ENCODE measurements at regions not wholly inside any gene's neighbourhood (a gene's known extent, or its start where the extent isn't known, plus 50 kb on each side); places are given as distances from the start of the nearest gene placed in this dataset.

- no peak overlapping the region for H3K27ac ChIP-seq (ENCODE audit: low read depth, low read length)
Observed at GRCh38 chr19:27735314-27735713, 1477.6 kb downstream of the UQCRFS1 start.

GRCh38 chr19:27734496-27735220 is 1478.3 kb downstream of the UQCRFS1 start:
- no peak overlapping the region for H3K9ac ChIP-seq (ENCODE audit: low read length)
- no peaks in the 10 kb centered on the region for H3K9me3 ChIP-seq (ENCODE audit: low read length)
- H3K4me3 ChIP-seq (ENCODE audit: low read depth in 1 of 2, low read length in 2 of 2): no peak overlapping the region
- H3K4me1 ChIP-seq (ENCODE audit: insufficient read depth, low read length): no peaks in the 10 kb centered on the region
- H3K27me3 ChIP-seq (ENCODE audit: control insufficient read depth in 1 of 2, insufficient read depth in 2 of 2, low read length in 2 of 2): no peaks in the 10 kb centered on the region
- no peak overlapping the region for H3K27ac ChIP-seq (ENCODE audit: low read depth, low read length)
- H3K36me3 ChIP-seq (ENCODE audit: insufficient read depth, low read length): peaks cover 10% of the 10 kb centered on the region

More at GRCh38 chr19:27735314-27735713, 1477.6 kb downstream of the UQCRFS1 start:
- Histone ChIP-seq H3K4me1 (ENCODE audit: insufficient read depth, low read length) (no peaks in the 10 kb centered on the region), H3K36me3 (ENCODE audit: insufficient read depth, low read length) (peaks cover 10% of the 10 kb centered on the region), H3K9me3 (ENCODE audit: low read length) (no peaks in the 10 kb centered on the region), H3K9ac (ENCODE audit: low read length) (no peak overlapping the region), H3K4me3 (ENCODE audit: low read depth in 1 of 2, low read length in 2 of 2) (no peak overlapping the region), H3K27me3 (ENCODE audit: control insufficient read depth in 1 of 2, insufficient read depth in 2 of 2, low read length in 2 of 2) (no peaks in the 10 kb centered on the region)

GRCh38 chr19:27733551-27734266 is 1479.2 kb downstream of the UQCRFS1 start:
- H3K27me3 ChIP-seq (ENCODE audit: control insufficient read depth in 1 of 2, insufficient read depth in 2 of 2, low read length in 2 of 2): no peaks in the 10 kb centered on the region
- peaks cover 10% of the 10 kb centered on the region for H3K36me3 ChIP-seq (ENCODE audit: insufficient read depth, low read length)
- no peaks in the 10 kb centered on the region for H3K9me3 ChIP-seq (ENCODE audit: low read length)
- H3K9ac ChIP-seq (ENCODE audit: low read length): no peak overlapping the region
- no peaks in the 10 kb centered on the region for H3K4me1 ChIP-seq (ENCODE audit: insufficient read depth, low read length)
- H3K27ac ChIP-seq (ENCODE audit: low read depth, low read length): no peak overlapping the region
- no peak overlapping the region for H3K4me3 ChIP-seq (ENCODE audit: low read depth in 1 of 2, low read length in 2 of 2)

DNA sequence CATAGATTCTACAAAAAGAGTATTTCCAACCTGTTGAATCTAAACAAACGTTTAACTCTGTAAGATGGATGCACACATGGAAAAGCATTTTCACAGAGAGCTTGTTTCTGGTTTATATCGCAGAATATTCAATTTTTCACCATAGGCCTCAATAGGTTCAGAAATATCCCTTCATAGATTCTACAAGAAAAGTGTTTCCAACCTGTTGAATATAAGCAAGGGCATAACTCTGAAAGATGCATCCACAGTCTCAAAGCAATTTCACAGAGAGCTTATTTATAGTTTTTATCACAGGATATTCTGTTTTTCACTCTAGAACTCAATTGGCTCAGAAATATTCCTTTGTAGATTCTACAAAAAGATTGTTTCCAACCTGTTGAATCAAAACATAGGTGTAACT is 1483.6 kb downstream of the UQCRFS1 start:
- no peaks in the 10 kb centered on the region for H3K9me3 ChIP-seq (ENCODE audit: low read length)
- H3K36me3 ChIP-seq (ENCODE audit: insufficient read depth, low read length): peaks cover 10% of the 10 kb centered on the region
- no peak overlapping the region for H3K27ac ChIP-seq (ENCODE audit: low read depth, low read length)
- no peak overlapping the region for H3K9ac ChIP-seq (ENCODE audit: low read length)
- H3K27me3 ChIP-seq (ENCODE audit: control insufficient read depth in 1 of 2, insufficient read depth in 2 of 2, low read length in 2 of 2): no peaks in the 10 kb centered on the region
- H3K4me3 ChIP-seq (ENCODE audit: low read depth in 1 of 2, low read length in 2 of 2): no peak overlapping the region
- no peaks in the 10 kb centered on the region for H3K4me1 ChIP-seq (ENCODE audit: insufficient read depth, low read length)

- no peak overlapping the region for H3K4me3 ChIP-seq (ENCODE audit: low read depth in 1 of 2, low read length in 2 of 2)
- H3K9ac ChIP-seq (ENCODE audit: low read length): no peak overlapping the region
- no peaks in the 10 kb centered on the region for H3K4me1 ChIP-seq (ENCODE audit: insufficient read depth, low read length)
- H3K36me3 ChIP-seq (ENCODE audit: insufficient read depth, low read length): no peaks in the 10 kb centered on the region
- H3K27ac ChIP-seq (ENCODE audit: low read depth, low read length): no peak overlapping the region
- H3K27me3 ChIP-seq (ENCODE audit: control insufficient read depth in 1 of 2, insufficient read depth in 2 of 2, low read length in 2 of 2): no peaks in the 10 kb centered on the region
- H3K9me3 ChIP-seq (ENCODE audit: low read length): no peaks in the 10 kb centered on the region
Observed at GRCh38 chr19:27722625-27723024, 1490.3 kb downstream of the UQCRFS1 start.

- no peaks in the 10 kb centered on the region for H3K36me3 ChIP-seq (ENCODE audit: insufficient read depth, low read length)
- no peak overlapping the region for H3K27ac ChIP-seq (ENCODE audit: low read depth, low read length)
- H3K4me3 ChIP-seq (ENCODE audit: low read depth in 1 of 2, low read length in 2 of 2): no peak overlapping the region
- no peaks in the 10 kb centered on the region for H3K27me3 ChIP-seq (ENCODE audit: control insufficient read depth in 1 of 2, insufficient read depth in 2 of 2, low read length in 2 of 2)
- no peak overlapping the region for H3K9ac ChIP-seq (ENCODE audit: low read length)
- no peaks in the 10 kb centered on the region for H3K4me1 ChIP-seq (ENCODE audit: insufficient read depth, low read length)
- no peaks in the 10 kb centered on the region for H3K9me3 ChIP-seq (ENCODE audit: low read length)
Observed at GRCh38 chr19:27720155-27720554, 1492.8 kb downstream of the UQCRFS1 start.

- H3K4me1 ChIP-seq (ENCODE audit: insufficient read depth, low read length): no peaks in the 10 kb centered on the region
- H3K27me3 ChIP-seq (ENCODE audit: control insufficient read depth in 1 of 2, insufficient read depth in 2 of 2, low read length in 2 of 2): no peaks in the 10 kb centered on the region
- no peak overlapping the region for H3K9ac ChIP-seq (ENCODE audit: low read length)
- no peak overlapping the region for H3K27ac ChIP-seq (ENCODE audit: low read depth, low read length)
- H3K36me3 ChIP-seq (ENCODE audit: insufficient read depth, low read length): no peaks in the 10 kb centered on the region
- no peaks in the 10 kb centered on the region for H3K9me3 ChIP-seq (ENCODE audit: low read length)
- H3K4me3 ChIP-seq (ENCODE audit: low read depth in 1 of 2, low read length in 2 of 2): no peak overlapping the region
Observed at GRCh38 chr19:27719034-27719433, 1493.9 kb downstream of the UQCRFS1 start.

DNA sequence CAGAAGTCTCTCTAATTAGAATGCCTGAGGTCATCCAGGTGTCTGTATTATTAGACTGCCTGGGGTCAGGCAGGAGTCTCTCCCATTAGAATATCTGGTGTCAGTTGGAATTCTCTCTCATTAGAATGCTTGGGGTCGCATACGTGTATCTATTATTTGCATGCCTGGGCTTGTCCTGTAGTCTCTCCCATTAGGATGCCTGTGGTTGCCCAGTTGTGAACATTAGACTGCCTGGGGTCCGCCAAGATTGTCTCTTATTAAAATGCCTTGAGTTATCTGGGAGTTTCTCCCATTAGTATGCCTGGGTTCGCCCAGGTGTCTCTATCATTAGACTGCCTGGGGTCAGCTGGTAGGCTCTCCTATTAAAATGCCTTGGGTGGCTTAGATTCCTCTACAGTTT is 1494.7 kb downstream of the UQCRFS1 start:
- Histone ChIP-seq H3K4me1 (ENCODE audit: insufficient read depth, low read length) (no peaks in the 10 kb centered on the region), H3K9me3 (ENCODE audit: low read length) (peaks cover 4% of the 10 kb centered on the region), H3K27me3 (ENCODE audit: control insufficient read depth in 1 of 2, insufficient read depth in 2 of 2, low read length in 2 of 2) (no peaks in the 10 kb centered on the region), H3K4me3 (ENCODE audit: low read depth in 1 of 2, low read length in 2 of 2) (no peak overlapping the region), H3K27ac (ENCODE audit: low read depth, low read length) (no peak overlapping the region), H3K9ac (ENCODE audit: low read length) (no peak overlapping the region), H3K36me3 (ENCODE audit: insufficient read depth, low read length) (no peaks in the 10 kb centered on the region)

DNA sequence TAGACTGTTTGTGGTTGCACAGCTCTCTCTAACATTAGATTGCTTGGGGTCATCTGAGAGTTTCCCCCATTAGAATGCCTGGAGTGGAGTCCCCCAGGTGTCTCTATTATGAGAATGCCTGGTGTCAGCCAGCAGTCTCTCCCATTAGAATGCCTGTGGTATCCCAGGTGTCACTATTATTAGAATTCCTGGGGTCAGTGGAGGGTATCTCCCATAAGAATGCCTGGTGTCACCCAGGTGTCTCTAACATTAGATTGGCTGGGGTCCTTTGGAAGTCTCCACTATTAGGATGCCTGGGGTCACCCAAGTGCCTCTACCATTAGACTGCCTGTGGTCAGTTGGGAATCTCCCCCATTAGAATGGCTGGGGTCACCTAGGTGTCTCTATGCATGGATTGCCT is 1495.1 kb downstream of the UQCRFS1 start:
- Histone ChIP-seq H3K4me1 (ENCODE audit: insufficient read depth, low read length) (no peaks in the 10 kb centered on the region), H3K27ac (ENCODE audit: low read depth, low read length) (no peak overlapping the region), H3K4me3 (ENCODE audit: low read depth in 1 of 2, low read length in 2 of 2) (no peak overlapping the region), H3K27me3 (ENCODE audit: control insufficient read depth in 1 of 2, insufficient read depth in 2 of 2, low read length in 2 of 2) (no peaks in the 10 kb centered on the region), H3K36me3 (ENCODE audit: insufficient read depth, low read length) (no peaks in the 10 kb centered on the region), H3K9ac (ENCODE audit: low read length) (no peak overlapping the region), H3K9me3 (ENCODE audit: low read length) (peaks cover 4% of the 10 kb centered on the region)

GRCh38 chr19:27716922-27717321 is 1496.0 kb downstream of the UQCRFS1 start:
- Histone ChIP-seq H3K36me3 (ENCODE audit: insufficient read depth, low read length) (no peaks in the 10 kb centered on the region), H3K9me3 (ENCODE audit: low read length) (peaks cover 4% of the 10 kb centered on the region), H3K4me1 (ENCODE audit: insufficient read depth, low read length) (no peaks in the 10 kb centered on the region), H3K27ac (ENCODE audit: low read depth, low read length) (no peak overlapping the region), H3K9ac (ENCODE audit: low read length) (no peak overlapping the region), H3K27me3 (ENCODE audit: control insufficient read depth in 1 of 2, insufficient read depth in 2 of 2, low read length in 2 of 2) (no peaks in the 10 kb centered on the region), H3K4me3 (ENCODE audit: low read depth in 1 of 2, low read length in 2 of 2) (no peak overlapping the region)

- Histone ChIP-seq H3K4me1 (ENCODE audit: insufficient read depth, low read length) (no peaks in the 10 kb centered on the region), H3K27me3 (ENCODE audit: control insufficient read depth in 1 of 2, insufficient read depth in 2 of 2, low read length in 2 of 2) (no peaks in the 10 kb centered on the region), H3K27ac (ENCODE audit: low read depth, low read length) (no peak overlapping the region), H3K9me3 (ENCODE audit: low read length) (peaks cover 4% of the 10 kb centered on the region), H3K4me3 (ENCODE audit: low read depth in 1 of 2, low read length in 2 of 2) (no peak overlapping the region), H3K9ac (ENCODE audit: low read length) (no peak overlapping the region), H3K36me3 (ENCODE audit: insufficient read depth, low read length) (no peaks in the 10 kb centered on the region)
Observed at GRCh38 chr19:27714857-27715256, 1498.1 kb downstream of the UQCRFS1 start.

GRCh38 chr19:27709496-27709895 is 1503.5 kb downstream of the UQCRFS1 start:
- Histone ChIP-seq H3K9ac (ENCODE audit: low read length) (no peak overlapping the region), H3K4me3 (ENCODE audit: low read depth in 1 of 2, low read length in 2 of 2) (no peak overlapping the region), H3K36me3 (ENCODE audit: insufficient read depth, low read length) (no peaks in the 10 kb centered on the region), H3K9me3 (ENCODE audit: low read length) (peaks cover 4% of the 10 kb centered on the region), H3K27ac (ENCODE audit: low read depth, low read length) (no peak overlapping the region), H3K27me3 (ENCODE audit: control insufficient read depth in 1 of 2, insufficient read depth in 2 of 2, low read length in 2 of 2) (no peaks in the 10 kb centered on the region), H3K4me1 (ENCODE audit: insufficient read depth, low read length) (no peaks in the 10 kb centered on the region)
